UCSD-AML1 (cell line): ENCODE measurements at regions not wholly inside any gene's neighbourhood (a gene's known extent, or its start where the extent isn't known, plus 50 kb on each side); places are given as distances from the start of the nearest gene placed in this dataset.

ENCODE experiments used
- DNase-seq: peaks from one replicate; lab custom pipeline; 2025; ENCODE audit not compliant: unreplicated experiment; lab: John Stamatoyannopoulos, UW

GRCh38 chr12:125650587-125650986 is 585.4 kb downstream of the AACS start:
- no peak for DNase-seq

DNA sequence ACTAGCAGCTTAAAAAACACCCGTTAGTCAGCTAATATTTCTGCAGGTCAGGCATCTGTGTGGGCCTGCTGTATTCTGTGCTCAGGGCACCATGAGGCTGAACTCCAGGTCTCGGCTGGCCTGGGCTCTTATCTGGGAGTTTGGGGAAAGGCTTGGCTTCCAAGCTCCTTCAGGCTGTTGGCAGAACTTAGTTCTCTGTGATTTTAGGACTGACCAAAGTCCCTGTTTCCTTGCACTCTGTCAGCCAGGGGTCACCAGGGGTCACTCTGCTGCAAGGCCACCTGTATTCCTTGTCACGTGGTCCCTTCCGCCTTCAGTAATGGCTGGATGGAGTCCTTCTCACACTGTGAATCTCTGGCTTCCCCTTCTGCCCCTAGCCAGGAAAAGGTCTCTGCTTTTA is 586.4 kb downstream of the AACS start:
- DNase-seq, result no peak

DNA sequence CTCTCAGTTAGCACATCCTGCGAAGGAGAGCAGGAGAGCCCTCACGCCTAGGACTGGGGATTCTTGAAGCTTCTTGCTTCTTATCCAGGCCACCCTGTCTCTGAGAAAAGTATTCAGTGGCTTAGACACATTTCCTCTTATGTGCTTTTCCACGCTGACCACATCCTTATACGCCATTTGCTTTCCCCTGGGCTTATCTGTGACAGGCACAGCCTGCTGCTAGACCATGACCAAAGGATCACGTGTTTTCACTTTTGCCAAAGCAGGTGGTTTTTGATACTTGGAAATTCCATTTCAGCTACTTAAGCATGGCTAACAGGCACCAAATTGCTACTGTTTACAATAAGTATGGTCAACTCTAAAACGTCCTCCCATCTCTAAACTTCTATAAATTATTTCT is 587.4 kb downstream of the AACS start:
- DNase-seq, result peak; percentile 25

DNA sequence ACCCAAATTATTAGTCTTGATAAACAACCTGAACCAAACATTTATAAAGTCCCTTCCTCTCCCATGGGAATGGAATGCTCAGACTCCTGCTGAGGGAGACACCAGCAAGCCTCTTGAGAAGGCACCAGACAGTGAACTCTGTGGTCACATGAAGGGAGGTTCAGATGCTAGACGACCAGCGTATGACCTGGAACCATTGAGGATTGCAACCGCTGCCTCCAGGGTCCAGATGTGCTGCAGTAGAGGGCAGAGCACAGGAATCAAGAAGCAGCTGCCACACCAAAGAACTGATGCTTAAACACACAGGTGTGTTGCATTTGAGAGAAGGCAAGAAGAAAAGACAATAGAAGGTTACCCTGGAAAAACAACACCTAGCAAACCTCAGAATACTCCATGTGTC is 592.4 kb downstream of the AACS start:
- no peak for DNase-seq

DNA sequence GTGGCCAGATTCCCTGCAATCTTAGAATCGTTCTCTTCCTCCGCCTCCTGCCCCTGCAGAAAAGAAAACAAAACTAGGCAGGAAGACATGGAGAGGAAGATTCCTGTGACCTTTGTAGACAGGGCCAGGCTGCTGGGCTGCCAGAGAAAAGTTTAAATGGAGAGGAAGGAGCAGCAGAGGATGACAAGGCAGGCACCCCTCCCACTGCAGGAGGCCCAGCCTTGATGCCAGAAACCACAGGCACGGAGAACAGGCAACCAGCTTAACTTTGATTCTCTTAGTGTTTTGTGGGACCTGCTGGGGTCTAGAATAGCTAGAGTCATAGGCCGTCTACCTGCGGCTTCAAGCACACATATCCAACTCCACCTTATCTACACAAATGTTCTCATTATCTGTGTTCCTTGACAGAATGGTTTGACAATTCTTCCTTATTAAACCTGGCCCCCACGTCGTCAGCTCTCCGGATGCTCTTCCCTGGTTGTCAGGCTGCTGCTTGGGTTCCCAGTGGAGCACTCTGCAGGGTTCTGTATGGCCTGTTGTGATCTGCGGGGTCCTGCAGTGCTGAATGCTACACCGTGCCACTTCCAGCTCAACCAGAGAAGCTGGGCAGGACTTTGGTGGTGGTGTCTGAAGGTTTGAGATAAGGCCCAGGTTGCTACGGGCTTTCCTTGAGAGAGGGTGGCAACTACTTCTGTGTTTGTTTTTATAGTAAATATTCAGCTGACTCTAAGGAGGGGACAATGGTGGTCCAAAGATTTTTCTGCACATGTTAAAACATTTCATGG is 609.5 kb downstream of the AACS start:
- DNase-seq, result no peak

- DNase-seq, result no peak
Observed at GRCh38 chr12:125676366-125676765, 611.1 kb downstream of the AACS start.

DNA sequence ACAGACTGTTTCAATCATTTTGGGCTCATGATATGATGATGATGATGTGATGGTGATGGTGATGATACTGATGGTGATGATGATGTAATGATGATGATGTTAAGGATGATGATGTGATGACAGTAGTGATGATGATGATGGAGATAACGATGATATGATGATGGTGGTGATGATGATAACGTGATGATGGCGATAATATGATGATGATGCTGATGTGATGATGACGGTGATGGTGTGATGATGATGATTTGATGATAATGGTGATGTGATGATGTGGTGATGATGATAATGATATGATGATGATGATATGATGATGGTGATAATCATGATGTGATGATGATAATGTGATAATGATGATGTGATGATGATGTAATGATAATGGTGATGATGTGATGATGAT is 612.6 kb downstream of the AACS start:
- DNase-seq, result no peak

DNA sequence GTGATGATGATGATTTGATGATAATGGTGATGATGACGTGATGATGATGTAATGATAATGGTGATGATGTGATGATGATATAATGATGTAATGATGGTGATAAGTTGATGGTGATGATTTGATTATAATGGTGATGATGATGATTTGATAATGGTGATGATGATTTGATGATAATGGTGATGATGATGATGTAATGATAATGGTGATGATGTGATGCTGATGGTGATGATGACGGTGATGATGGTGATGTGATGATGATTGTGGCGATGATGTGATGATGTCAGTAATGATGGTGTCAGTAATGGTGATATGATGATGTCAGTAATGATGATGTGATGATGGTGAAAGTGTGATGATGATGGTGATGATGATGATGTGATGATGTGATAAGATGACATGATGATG is 613.4 kb downstream of the AACS start:
- DNase-seq, result no peak

DNA sequence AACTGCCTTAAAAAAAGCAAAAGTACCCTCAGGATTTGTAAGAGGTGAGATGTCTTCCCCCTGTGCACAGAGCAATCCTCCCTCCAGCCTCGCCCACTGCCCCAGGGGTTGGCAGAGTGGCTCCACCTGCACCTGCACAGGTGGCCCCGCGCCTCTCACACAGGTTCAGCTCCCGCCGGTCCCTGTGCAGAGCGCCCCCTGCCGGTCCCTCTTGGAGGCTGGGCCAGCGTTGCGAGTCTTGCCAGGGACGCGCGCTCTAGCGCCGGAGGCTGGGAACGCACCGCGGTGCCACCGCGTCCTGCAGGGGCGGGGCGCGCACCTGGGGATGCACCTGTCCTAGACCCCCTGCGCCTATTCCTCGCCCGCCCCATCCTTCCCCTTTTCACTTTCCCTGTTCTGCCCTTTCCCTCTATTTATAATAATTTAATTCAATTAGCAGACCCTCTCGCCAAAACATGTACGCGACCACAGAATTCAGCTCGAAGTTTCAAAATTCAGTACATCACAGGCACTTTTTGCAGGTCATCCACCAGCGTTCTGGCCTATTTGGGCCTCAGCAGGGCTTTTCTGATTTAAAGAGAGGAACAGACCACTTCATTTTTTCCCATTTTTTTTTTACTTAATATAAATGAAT is 618.6 kb downstream of the AACS start:
- DNase-seq, result no peak

GRCh38 chr12:125684968-125685790 is 619.9 kb downstream of the AACS start:
- DNase-seq, result peak; percentile 20

DNA sequence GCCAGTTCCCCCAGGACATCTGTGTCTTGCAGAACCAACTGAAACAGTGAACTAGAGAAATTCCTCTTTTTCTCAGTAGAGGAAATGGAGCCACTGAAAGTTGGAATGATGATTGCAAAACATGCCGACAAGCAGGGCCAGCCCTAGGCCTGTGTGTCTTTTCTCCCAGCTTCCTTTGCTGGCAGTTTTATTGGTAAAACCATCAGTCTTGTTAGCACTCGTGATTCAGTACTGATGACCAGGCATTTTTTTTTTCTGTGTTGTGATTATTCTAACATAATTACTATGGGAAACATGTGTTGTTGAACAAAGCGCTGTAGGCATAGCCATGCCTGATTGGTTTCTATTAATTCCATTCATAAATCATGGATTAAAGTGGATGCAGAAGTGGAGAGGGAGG is 620.7 kb downstream of the AACS start:
- no peak for DNase-seq

DNA sequence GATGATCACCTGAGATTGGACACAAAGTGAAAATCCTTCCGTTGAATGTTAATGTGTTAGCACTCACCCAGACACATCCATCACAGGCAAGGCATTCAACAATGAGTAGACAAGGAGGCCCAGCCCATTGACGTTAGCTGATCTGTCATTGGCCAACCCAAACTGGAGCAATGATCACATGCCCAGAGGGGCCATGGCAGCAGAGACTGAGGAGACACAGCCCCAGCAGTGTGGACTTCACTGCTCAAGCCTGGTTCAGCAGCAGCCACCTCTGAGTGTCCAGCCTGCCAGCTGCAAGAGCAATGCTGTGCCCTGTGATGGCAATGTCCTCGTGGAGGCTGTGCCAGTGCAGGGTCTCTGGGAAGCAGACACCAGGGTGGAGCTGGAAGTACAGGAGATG is 622.2 kb downstream of the AACS start:
- DNase-seq, result no peak

DNA sequence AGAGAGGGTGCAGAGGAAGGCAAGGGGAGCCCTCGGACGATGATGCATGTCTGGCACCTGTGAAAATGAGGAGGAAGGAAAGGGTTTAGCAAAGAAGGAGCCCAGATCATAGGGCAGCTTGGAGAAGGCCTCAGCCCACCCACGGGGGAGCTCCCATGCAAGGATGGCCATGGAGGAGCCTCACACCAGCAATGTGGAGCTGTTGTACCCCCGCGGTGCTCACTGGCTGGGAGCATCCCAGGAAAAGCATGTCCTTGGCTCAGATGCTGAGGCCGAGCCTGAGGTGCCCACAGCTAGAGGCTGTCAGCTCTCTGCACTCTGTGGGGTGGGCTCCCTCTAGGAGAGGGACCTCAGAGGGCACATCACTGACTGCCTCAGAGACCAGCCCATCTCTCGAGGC is 622.6 kb downstream of the AACS start:
- DNase-seq, result no peak

DNA sequence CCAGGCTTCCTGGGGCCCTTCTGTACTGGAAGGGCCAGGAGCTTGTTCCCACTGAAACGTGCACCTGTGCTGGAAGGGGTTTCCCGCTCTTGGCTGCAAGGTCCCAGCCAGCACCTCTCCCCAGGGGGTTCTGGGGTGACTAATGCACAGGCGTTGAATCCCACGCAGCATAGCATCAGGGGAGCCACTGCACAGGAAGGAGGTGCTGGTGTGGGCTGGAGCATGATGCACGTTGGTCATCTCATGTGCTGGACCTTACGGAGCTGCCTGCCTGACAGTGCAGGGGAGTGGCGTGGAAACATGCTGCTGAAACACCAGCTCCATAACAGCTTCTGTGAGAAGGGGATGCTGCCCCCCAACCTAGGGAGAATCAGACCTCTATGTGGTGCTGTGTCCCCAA is 623.0 kb downstream of the AACS start:
- DNase-seq, result no peak

- DNase-seq, result no peak
Observed at GRCh38 chr12:125688881-125689280, 623.6 kb downstream of the AACS start.

DNA sequence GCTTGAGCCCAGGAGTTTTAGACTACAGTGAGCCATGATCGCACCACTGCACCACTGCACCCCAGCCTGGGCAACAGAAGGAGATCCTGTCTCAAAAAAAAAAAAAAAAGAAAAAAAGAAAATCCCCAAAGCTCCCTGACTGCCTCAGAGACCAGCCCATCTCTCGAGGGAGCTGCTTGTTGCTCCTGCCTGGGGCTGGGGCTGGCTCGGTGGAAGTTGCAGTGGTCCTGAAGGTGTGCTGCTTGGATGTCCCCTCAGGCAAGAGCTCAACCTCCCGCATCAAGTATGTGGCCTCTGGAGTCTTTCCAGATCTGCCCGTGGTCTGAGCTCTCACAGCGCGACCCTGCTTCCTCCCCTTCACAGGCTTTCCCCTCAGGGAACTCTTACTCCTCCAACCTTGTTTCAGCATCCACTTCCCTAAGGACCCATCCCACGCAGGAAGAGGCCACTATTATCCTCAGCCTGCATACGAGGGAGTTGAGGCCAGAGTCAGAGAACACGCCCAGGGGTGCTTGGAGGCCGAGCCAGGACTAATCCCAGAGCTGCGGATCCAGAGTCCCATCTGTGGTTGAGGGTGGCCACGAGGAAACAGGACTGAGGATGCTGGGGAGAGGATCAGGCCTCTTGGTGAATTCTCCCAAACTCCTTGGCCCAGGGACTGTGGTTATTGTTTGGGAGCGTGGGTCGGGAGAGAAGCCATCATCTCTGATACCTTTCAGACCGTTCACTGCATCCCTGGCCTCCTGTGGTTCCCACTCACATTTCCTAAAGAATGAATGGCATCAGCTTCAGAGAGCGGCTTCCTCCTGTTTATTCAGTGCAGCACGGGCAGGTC is 624.6 kb downstream of the AACS start:
- no peak for DNase-seq

GRCh38 chr12:125690841-125691240 is 625.6 kb downstream of the AACS start:
- no peak for DNase-seq

DNA sequence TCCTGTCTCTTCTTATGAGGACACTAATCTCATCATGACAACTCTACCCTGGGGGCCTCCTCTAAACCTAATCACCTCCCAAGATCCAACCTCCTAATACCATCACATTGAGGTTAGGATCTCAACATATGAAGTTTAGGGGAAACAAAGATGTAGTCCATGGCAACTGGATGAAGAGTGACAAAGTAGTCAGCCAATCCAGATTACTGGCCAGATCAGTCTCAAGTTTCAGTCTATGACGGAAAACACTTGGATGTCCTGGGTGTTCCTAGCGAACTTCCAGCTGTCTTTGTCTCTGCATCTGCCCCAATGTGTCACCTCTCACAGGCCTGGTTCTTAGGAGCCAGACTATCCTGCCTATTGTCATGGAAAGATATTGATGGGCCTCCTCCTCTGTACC is 630.8 kb downstream of the AACS start:
- no peak for DNase-seq

DNA sequence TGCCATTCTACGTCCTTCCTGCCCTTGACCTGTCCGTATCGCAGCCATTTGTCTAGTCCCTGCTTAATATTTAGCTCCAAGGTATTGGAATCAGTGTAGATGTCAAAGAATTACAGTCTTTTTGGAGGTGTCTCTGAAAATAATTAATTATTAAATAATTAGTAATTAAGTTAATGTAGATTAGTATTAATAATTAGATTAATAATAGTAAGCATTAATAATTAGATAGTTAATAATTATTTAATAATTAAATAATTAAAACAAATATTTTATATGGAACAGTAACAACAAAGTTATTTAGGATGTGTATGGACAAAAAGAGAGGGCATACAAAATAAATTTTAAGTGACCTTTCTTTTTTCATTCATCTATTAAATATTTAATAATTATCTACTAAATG is 639.6 kb downstream of the AACS start:
- DNase-seq, result no peak

GRCh38 chr12:125720961-125721360 is 655.7 kb downstream of the AACS start:
- DNase-seq, result no peak

- no peak for DNase-seq
Observed at GRCh38 chr12:125734137-125734536, 668.9 kb downstream of the AACS start.
